Keratinocyte (primary cell): ENCODE measurements at regions not wholly inside any gene's neighbourhood (a gene's known extent, or its start where the extent isn't known, plus 50 kb on each side); places are given as distances from the start of the nearest gene placed in this dataset.

ENCODE experiments used
- DNase-seq: peaks from one replicate; pipeline ENCODE4 v3.0.0-alpha.2; 2011; ENCODE audit warnings: low read depth, missing footprints, low spot score
- FAIRE-seq: peaks from 2 replicates; lab custom pipeline; 2011; peaks lifted over from hg19 to GRCh38; lab: Jason Lieb, UNC
- H2AFZ ChIP-seq: 2 replicates; pipeline ENCODE4 v1.6.0; 2012; ENCODE audit warnings: low read length, control low read depth, inconsistent platforms; ENCODE audit not compliant: control insufficient read depth
- H3K27ac ChIP-seq: 2 replicates; pipeline ENCODE4 v1.5.1; 2011; ENCODE audit warnings: low read length; ENCODE audit not compliant: control insufficient read depth, insufficient read depth
- H3K27me3 ChIP-seq: 3 replicates; pipeline ENCODE4 v1.6.0; 2011; ENCODE audit warnings: low read length; ENCODE audit not compliant: control insufficient read depth, insufficient read depth; ENCODE audit errors: extremely low read depth
- H3K36me3 ChIP-seq, 2 experiments: 2 replicates in 1 of 2; 3 replicates in 1 of 2; pipeline ENCODE4 v1.5.1; 2011; ENCODE audit warnings: low read length in 2 of 2, mild to moderate bottlenecking in 1 of 2; ENCODE audit not compliant: control insufficient read depth in 2 of 2, insufficient read depth in 2 of 2; ENCODE audit errors: extremely low read depth in 1 of 2
- H3K4me1 ChIP-seq: 3 replicates; pipeline ENCODE4 v1.5.1; 2011; ENCODE audit warnings: low read length; ENCODE audit not compliant: control insufficient read depth, insufficient read depth; ENCODE audit errors: extremely low read depth
- H3K4me2 ChIP-seq: 3 replicates; pipeline ENCODE4 v1.6.0; 2011; ENCODE audit warnings: low read depth, low read length; ENCODE audit not compliant: control insufficient read depth, insufficient read depth; ENCODE audit errors: extremely low read depth
- H3K4me3 ChIP-seq, 3 experiments: fragments of 200-600 bp in 1 of 3; sonication (generic) in 1 of 3; 2 replicates in 2 of 3; 3 replicates in 1 of 3; pipeline ENCODE4 v1.5.1; 2011 to 2016; ENCODE audit warnings: low read length in 3 of 3, mild to moderate bottlenecking in 3 of 3, control low read depth in 2 of 3, inconsistent platforms in 1 of 3, low read depth in 1 of 3, mixed read lengths in 1 of 3, mixed run types in 1 of 3, moderate library complexity in 1 of 3; ENCODE audit not compliant: control insufficient read depth in 2 of 3, insufficient read depth in 2 of 3; ENCODE audit errors: extremely low read depth in 1 of 3
- H3K79me2 ChIP-seq: 2 replicates; pipeline ENCODE4 v1.6.0; 2012; ENCODE audit warnings: low read length; ENCODE audit not compliant: control insufficient read depth, insufficient read depth
- H3K9ac ChIP-seq: 3 replicates; pipeline ENCODE4 v1.6.0; 2011; ENCODE audit warnings: low read length; ENCODE audit not compliant: control insufficient read depth, insufficient read depth; ENCODE audit errors: extremely low read depth
- H3K9me1 ChIP-seq: 3 replicates; pipeline ENCODE4 v1.6.0; 2011; ENCODE audit warnings: low read length; ENCODE audit not compliant: control insufficient read depth, insufficient read depth; ENCODE audit errors: extremely low read depth
- H3K9me3 ChIP-seq: 2 replicates; pipeline ENCODE4 v1.5.1; 2012; ENCODE audit warnings: low read depth, low read length; ENCODE audit not compliant: control insufficient read depth
- H4K20me1 ChIP-seq: 3 replicates; pipeline ENCODE4 v1.6.0; 2011; ENCODE audit warnings: low read length; ENCODE audit not compliant: control insufficient read depth, insufficient read depth; ENCODE audit errors: extremely low read depth
- EZH2 ChIP-seq: IDR thresholded peaks from one replicate; pipeline ENCODE4 v1.6.1; 2012; ENCODE audit warnings: inconsistent platforms, mild to moderate bottlenecking, low read length, moderate library complexity
- dilution Hi-C: fragments of 300-500 bp; cut with MboI; formaldehyde crosslinking; loops from one replicate; pipeline ENCODE4 v1.7.0; 2020; ENCODE audit warnings: low sequenced_read_pairs; ENCODE audit not compliant: extremely low pct_ligation_motif_present
- TF ChIP-seq, protein P1 (sequence below), 3 experiments: IDR thresholded peaks in 1 of 3; conservative IDR thresholded peaks in 1 of 3; optimal IDR thresholded peaks in 1 of 3; 2 replicates in 2 of 3; 3 replicates in 1 of 3; pipeline versions ENCODE3 to v1.5.1; 2011; ENCODE audit warnings: low read length in 3 of 3, mild to moderate bottlenecking in 3 of 3, moderate library complexity in 2 of 3, control low read depth in 1 of 3, inconsistent platforms in 1 of 3; ENCODE audit not compliant: insufficient read depth in 2 of 3; ENCODE audit errors: extremely low read depth in 1 of 3

DNA sequence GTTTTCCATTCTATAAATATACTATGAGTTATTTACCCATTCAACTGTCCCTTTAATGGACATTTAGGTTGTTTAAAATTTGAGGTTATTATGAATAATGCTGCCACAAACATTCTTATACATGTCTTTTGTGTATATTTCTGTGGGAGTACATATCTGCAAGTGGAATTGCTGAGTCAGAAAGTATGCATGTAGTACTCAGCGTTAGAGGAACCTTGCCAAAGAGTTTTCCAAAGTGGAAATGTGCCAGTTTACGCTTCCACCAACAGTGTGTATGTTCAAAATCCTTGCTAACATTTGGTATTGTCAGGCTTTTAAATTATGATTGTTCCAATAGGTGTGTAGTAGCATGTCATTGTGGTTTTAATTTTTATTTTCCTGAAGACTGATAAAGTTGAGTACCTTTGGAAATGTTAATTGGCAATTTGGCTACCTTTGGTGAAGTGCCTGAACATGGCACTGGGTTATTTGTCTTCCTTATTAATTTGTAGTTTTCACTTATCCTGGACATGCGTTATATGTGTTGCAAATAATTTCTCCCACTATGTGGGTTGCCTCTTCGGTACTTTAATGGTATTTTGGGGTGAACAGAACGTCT is 341.2 kb downstream of the CD83 start:
- H3K27ac ChIP-seq = no peak overlapping the region
- no peak for TF ChIP-seq EZH2
- H3K9ac ChIP-seq = no peak overlapping the region
- FAIRE-seq = peak; percentile 94
- peak; percentile 53 for DNase-seq
- no peaks in the 10 kb centered on the region for H3K27me3 ChIP-seq
- H3K79me2 ChIP-seq = no peaks in the 10 kb centered on the region
- no peaks in the 10 kb centered on the region for H3K9me3 ChIP-seq
- H3K4me1 ChIP-seq = peaks cover 25% of the 10 kb centered on the region
- H3K9me1 ChIP-seq = no peaks in the 10 kb centered on the region
- peak overlapping the region; percentile 20 for H2AFZ ChIP-seq
- no peaks in the 10 kb centered on the region for H3K36me3 ChIP-seq
- no peak overlapping the region for H3K4me3 ChIP-seq
- dilution Hi-C loops = no loop called here
- no peaks in the 10 kb centered on the region for H4K20me1 ChIP-seq
- H3K4me2 ChIP-seq = peak overlapping the region; percentile 48

DNA sequence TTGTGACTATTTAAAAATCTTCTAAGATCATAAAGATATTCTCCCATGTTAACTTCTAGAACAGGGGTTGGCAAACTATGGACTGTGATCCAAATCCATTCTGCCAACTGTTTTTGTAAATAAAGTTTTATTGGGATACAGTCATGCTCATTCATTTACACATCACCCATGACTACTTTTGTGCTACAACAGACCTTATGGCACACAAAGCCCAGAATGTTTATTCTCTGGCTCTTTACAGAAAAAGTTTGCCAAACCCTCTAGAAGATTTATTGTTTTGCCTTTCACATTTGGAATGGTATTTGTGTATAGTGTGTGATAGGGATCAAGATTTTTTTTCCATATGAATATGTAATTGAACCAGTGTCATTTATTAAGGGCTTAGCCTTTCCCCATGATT is 341.7 kb downstream of the CD83 start:
- H3K27ac ChIP-seq = no peak overlapping the region
- H3K4me1 ChIP-seq = peaks cover 20% of the 10 kb centered on the region
- no peaks in the 10 kb centered on the region for H3K36me3 ChIP-seq
- peak overlapping the region; percentile 48 for H3K4me2 ChIP-seq
- no peaks in the 10 kb centered on the region for H3K9me1 ChIP-seq
- FAIRE-seq (no peak), DNase-seq (no peak)
- H4K20me1 ChIP-seq = no peaks in the 10 kb centered on the region
- no peak overlapping the region for H3K9ac ChIP-seq
- no peaks in the 10 kb centered on the region for H3K27me3 ChIP-seq
- TF ChIP-seq, protein P1, sequence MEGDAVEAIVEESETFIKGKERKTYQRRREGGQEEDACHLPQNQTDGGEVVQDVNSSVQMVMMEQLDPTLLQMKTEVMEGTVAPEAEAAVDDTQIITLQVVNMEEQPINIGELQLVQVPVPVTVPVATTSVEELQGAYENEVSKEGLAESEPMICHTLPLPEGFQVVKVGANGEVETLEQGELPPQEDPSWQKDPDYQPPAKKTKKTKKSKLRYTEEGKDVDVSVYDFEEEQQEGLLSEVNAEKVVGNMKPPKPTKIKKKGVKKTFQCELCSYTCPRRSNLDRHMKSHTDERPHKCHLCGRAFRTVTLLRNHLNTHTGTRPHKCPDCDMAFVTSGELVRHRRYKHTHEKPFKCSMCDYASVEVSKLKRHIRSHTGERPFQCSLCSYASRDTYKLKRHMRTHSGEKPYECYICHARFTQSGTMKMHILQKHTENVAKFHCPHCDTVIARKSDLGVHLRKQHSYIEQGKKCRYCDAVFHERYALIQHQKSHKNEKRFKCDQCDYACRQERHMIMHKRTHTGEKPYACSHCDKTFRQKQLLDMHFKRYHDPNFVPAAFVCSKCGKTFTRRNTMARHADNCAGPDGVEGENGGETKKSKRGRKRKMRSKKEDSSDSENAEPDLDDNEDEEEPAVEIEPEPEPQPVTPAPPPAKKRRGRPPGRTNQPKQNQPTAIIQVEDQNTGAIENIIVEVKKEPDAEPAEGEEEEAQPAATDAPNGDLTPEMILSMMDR (optimal IDR thresholded peaks at IDR 0.05 in 1 of 3, IDR thresholded peaks at IDR 0.05 in 1 of 3, conservative IDR thresholded peaks at IDR 0.05 in 1 of 3; ENCODE audit: extremely low read depth in 1 of 3, insufficient read depth in 2 of 3, low read length in 3 of 3) = no peak
- no peak for TF ChIP-seq EZH2
- no peaks in the 10 kb centered on the region for H3K9me3 ChIP-seq
- dilution Hi-C loops = no loop called here
- no peaks in the 10 kb centered on the region for H3K79me2 ChIP-seq
- no peak overlapping the region for H2AFZ ChIP-seq
- H3K4me3 ChIP-seq = no peak overlapping the region

GRCh38 chr6:14460556-14460955 is 343.0 kb downstream of the CD83 start:
- TF ChIP-seq, protein P1 (optimal IDR thresholded peaks at IDR 0.05 in 1 of 3, IDR thresholded peaks at IDR 0.05 in 1 of 3, conservative IDR thresholded peaks at IDR 0.05 in 1 of 3; ENCODE audit: extremely low read depth in 1 of 3, insufficient read depth in 2 of 3, low read length in 3 of 3) = no peak
- no peak for TF ChIP-seq EZH2
- Histone ChIP-seq H2AFZ (no peak overlapping the region), H3K9me1 (no peaks in the 10 kb centered on the region), H3K36me3 (no peaks in the 10 kb centered on the region), H3K4me3 (no peak overlapping the region), H3K9ac (no peak overlapping the region), H3K79me2 (no peaks in the 10 kb centered on the region), H3K27ac (no peak overlapping the region), H3K4me2 (no peak overlapping the region), H3K9me3 (no peaks in the 10 kb centered on the region), H3K27me3 (no peaks in the 10 kb centered on the region), H4K20me1 (no peaks in the 10 kb centered on the region), H3K4me1 (peaks cover 19% of the 10 kb centered on the region)
- FAIRE-seq (no peak), DNase-seq (no peak)
- dilution Hi-C loops = no loop called here
